H1 (cell line): ENCODE measurements at regions not wholly inside any gene's neighbourhood (a gene's known extent, or its start where the extent isn't known, plus 50 kb on each side); places are given as distances from the start of the nearest gene placed in this dataset.

ENCODE experiments used
- CTCF ChIP-seq, 3 experiments: IDR thresholded peaks; 1 replicate in 2 of 3; 2 replicates in 1 of 3; pipeline versions ENCODE4 v1.5.1 to v1.6.1; 2011; ENCODE audit warnings: low read length in 3 of 3, mild to moderate bottlenecking in 3 of 3, inconsistent platforms in 2 of 3, low read depth in 1 of 3, moderate library complexity in 1 of 3; ENCODE audit not compliant: insufficient read depth in 1 of 3; ENCODE audit errors: control extremely low read depth in 1 of 3
- JUND ChIP-seq: IDR thresholded peaks from 2 replicates; pipeline ENCODE4 v1.6.1; 2011; ENCODE audit warnings: mild to moderate bottlenecking, improper control_type of control experiment, low read length
- MAFK ChIP-seq: IDR thresholded peaks from 2 replicates; pipeline ENCODE4 v1.6.1; 2012; ENCODE audit warnings: low read depth, mild to moderate bottlenecking, improper control_type of control experiment, low read length
- POLR2A ChIP-seq, 2 experiments: IDR thresholded peaks; 1 replicate in 1 of 2; 2 replicates in 1 of 2; pipeline ENCODE4 v1.6.1; 2011; ENCODE audit warnings: low read depth in 2 of 2, low read length in 2 of 2, mild to moderate bottlenecking in 2 of 2; ENCODE audit errors: control extremely low read depth in 1 of 2
- POU5F1 ChIP-seq: IDR thresholded peaks from 2 replicates; pipeline ENCODE4 v1.6.1; 2011; ENCODE audit warnings: low read depth, mild to moderate bottlenecking, low read length, moderate library complexity
- SP1 ChIP-seq: IDR thresholded peaks from 2 replicates; pipeline ENCODE4 v1.6.1; 2011; ENCODE audit warnings: low read depth, low read length
- USF2 ChIP-seq: IDR thresholded peaks from 2 replicates; pipeline ENCODE4 v1.6.1; 2011; ENCODE audit warnings: low read length, improper control_type of control experiment
- TF ChIP-seq, protein P1 (sequence below): IDR thresholded peaks from 2 replicates; pipeline ENCODE4 v1.6.1; 2012; ENCODE audit warnings: inconsistent platforms

DNA sequence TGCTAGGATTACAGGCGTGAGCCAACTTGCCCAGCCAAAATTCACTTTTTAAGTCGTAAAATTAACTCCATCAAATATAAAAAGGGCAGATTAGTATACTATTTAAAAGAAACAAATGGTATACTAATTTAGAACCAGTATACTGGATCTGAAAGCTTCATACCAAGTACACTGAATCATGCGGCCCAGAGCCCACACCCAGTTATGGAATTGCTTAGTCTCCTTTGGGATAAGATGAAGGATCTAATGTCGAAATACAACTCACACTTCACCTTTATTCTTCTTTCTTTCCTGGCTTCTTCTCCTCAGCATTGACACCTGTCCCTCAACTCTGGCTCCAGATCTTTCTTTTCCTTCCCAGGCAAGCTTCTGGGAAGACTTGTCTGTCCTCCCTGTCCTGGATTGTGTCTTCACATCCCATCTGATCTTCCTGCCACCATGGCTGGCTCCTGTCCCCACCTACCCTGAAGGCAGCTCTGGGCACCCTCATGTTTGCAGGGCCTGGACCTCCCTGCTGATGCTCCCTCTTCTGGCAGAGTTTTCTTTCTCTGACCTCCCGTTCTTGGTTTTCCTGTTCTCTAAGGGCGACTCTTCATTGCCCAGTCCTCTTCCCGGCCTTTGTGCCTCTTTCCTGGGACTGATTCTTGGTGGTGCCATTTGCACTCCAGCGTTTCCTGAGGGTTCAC is 57.8 kb upstream of the CTBP2 start:
- TF ChIP-seq JUND (no peak), POLR2A (IDR thresholded peaks at IDR 0.05; ENCODE audit: control extremely low read depth in 1 of 2, low read depth in 2 of 2, low read length in 2 of 2) (no peak), CTCF (IDR thresholded peaks at IDR 0.05; ENCODE audit: control extremely low read depth in 1 of 3, insufficient read depth in 1 of 3, low read depth in 1 of 3, low read length in 3 of 3) (peak; percentile 12 to 24 (median 16); a peak in 3 of 4 replicates), MAFK (no peak), POU5F1 (no peak), USF2 (no peak), SP1 (no peak)
- TF ChIP-seq, protein P1, sequence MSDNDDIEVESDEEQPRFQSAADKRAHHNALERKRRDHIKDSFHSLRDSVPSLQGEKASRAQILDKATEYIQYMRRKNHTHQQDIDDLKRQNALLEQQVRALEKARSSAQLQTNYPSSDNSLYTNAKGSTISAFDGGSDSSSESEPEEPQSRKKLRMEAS = no peak
